ENCODE measurements at regions not wholly inside any gene's neighbourhood (a gene's known extent, or its start where the extent isn't known, plus 50 kb on each side); places are given as distances from the start of the nearest gene placed in this dataset.

GRCh38 chr17:36844013-36844412 lies 93.3 kb upstream of the LHX1 start:
- Histone ChIP-seq H4K91ac (replicated peaks; ENCODE audit: insufficient read length, low read length) (no peak overlapping the region), H2AFZ (ENCODE audit: low read length) (no peak overlapping the region), H3K14ac (ENCODE audit: insufficient read length) (no peak overlapping the region), H2BK5ac (ENCODE audit: low read depth, low read length) (no peak overlapping the region), H3K4me2 (ENCODE audit: insufficient read depth in 1 of 2, low read depth in 2 of 2, low read length in 2 of 2) (no peak overlapping the region), H3K23ac (ENCODE audit: insufficient read length) (no peak overlapping the region), H3K4me1 (replicated peaks in 1 of 4; ENCODE audit: control insufficient read depth in 3 of 4, insufficient read depth in 4 of 4, low read length in 3 of 4) (peaks cover 1 to 13% (median 11%) of the 10 kb centered on the region in 4 experiments), H4K8ac (ENCODE audit: extremely low read depth, insufficient read depth, low read length) (no peak overlapping the region), H3K27me3 (replicated peaks in 1 of 4; ENCODE audit: control insufficient read depth in 3 of 4, extremely low read depth in 1 of 4, insufficient read depth in 3 of 4, low read length in 3 of 4) (peaks cover 0 to 4% (median 2%) of the 10 kb centered on the region in 4 experiments; a peak in 4 of 7 replicates), H3K9me3 (ENCODE audit: insufficient read depth in 2 of 2, low read depth in 1 of 2, low read length in 1 of 2) (no peaks in the 10 kb centered on the region), H2BK15ac (ENCODE audit: low read length) (0 out of 2 replicates have a peak overlapping the region, but pooled peaks have one; percentile 8), H2BK20ac (ENCODE audit: low read length) (no peak overlapping the region), H4K20me1 (replicated peaks in 1 of 2; ENCODE audit: control insufficient read depth in 1 of 2, insufficient read depth in 2 of 2, low read length in 2 of 2) (no peaks in the 10 kb centered on the region), H3K27ac (ENCODE audit: low read depth, low read length) (no peak overlapping the region), H2BK120ac (replicated peaks; ENCODE audit: low read depth, low read length) (no peak overlapping the region), H3K4me3 (ENCODE audit: extremely low read depth in 1 of 4, insufficient read depth in 2 of 4, low read depth in 3 of 4, low read length in 4 of 4) (no peak overlapping the region), H3K79me2 (ENCODE audit: control insufficient read depth in 1 of 2, insufficient read depth in 2 of 2, low read length in 2 of 2) (no peaks in the 10 kb centered on the region), H4K5ac (ENCODE audit: insufficient read length, low read depth, low read length) (no peak overlapping the region), H2AK5ac (ENCODE audit: low read depth, low read length) (no peak overlapping the region), H3K36me3 (ENCODE audit: control insufficient read depth in 2 of 4, insufficient read depth in 4 of 4, low read length in 3 of 4) (no peaks in the 10 kb centered on the region), H3K9ac (replicated peaks in 1 of 4; ENCODE audit: extremely low read depth in 1 of 4, low read depth in 3 of 4, low read length in 3 of 4) (no peak overlapping the region), H3K79me1 (ENCODE audit: low read depth, low read length) (no peaks in the 10 kb centered on the region), H3K56ac (replicated peaks; ENCODE audit: insufficient read length, low read depth, low read length) (no peak overlapping the region), H3K18ac (ENCODE audit: extremely low read depth, low read length) (no peak overlapping the region), H3K4ac (replicated peaks; ENCODE audit: insufficient read length, low read depth, low read length) (no peak overlapping the region), H2BK12ac (ENCODE audit: low read depth, low read length) (no peak overlapping the region), H3K23me2 (ENCODE audit: low read depth, low read length) (no peaks in the 10 kb centered on the region)
- WGBS, 2 experiments (ENCODE audit: extremely low coverage in 1 of 2, insufficient coverage in 1 of 2, insufficient read length in 1 of 2, insufficient replicate concordance in 2 of 2, low coverage in 1 of 2, low lambda C conversion rate in 2 of 2, missing lambda C conversion rate in 1 of 2) = 86% methylated on average over 2 of the region's 2 CpGs; no CpG with 5 or more reads in 1 of the 2 experiments
- TF ChIP-seq POLR2A (IDR thresholded peaks at IDR 0.05; ENCODE audit: control extremely low read depth in 1 of 2, low read depth in 2 of 2, low read length in 2 of 2) (no peak), JUN (IDR thresholded peaks at IDR 0.05; ENCODE audit: low read depth, low read length) (no peak), RAD21 (IDR thresholded peaks at IDR 0.05 in 1 of 2, conservative IDR thresholded peaks at IDR 0.05 in 1 of 2; ENCODE audit: low read depth in 2 of 2, low read length in 2 of 2) (no peak), USF2 (IDR thresholded peaks at IDR 0.05; ENCODE audit: low read length) (no peak), SP4 (IDR thresholded peaks at IDR 0.05; ENCODE audit: low read length) (no peak), POU5F1 (IDR thresholded peaks at IDR 0.05; ENCODE audit: low read depth, low read length) (no peak), EP300 (IDR thresholded peaks at IDR 0.05; ENCODE audit: borderline replicate concordance in 1 of 2, low read depth in 2 of 2, low read length in 2 of 2) (no peak), SAP30 (IDR thresholded peaks at IDR 0.05; ENCODE audit: insufficient read depth, insufficient replicate concordance, low read length) (no peak), BCL11A (IDR thresholded peaks at IDR 0.05; ENCODE audit: low read depth in 2 of 2, low read length in 2 of 2) (no peak), ZNF274 (IDR thresholded peaks at IDR 0.05; ENCODE audit: borderline replicate concordance, extremely low read depth, low read length) (no peak)
- ChIA-PET CTCF (ENCODE audit: partially characterized antibody) (interaction anchor here (0.5 to 1.6 kb wide), 11 partner anchors 11 to 239 kb away, joined by 3 to 7 read pairs (median 3); no protein-coding TSS in a partner anchor), POLR2A (ENCODE audit: partially characterized antibody) (no interaction called here)
- FAIRE-seq (no peak), DNase-seq (ENCODE audit: low read depth in 1 of 2, low spot score in 2 of 2) (no peak)
